ENCODE measurements at regions not wholly inside any gene's neighbourhood (a gene's known extent, or its start where the extent isn't known, plus 50 kb on each side); places are given as distances from the start of the nearest gene placed in this dataset.

DNA sequence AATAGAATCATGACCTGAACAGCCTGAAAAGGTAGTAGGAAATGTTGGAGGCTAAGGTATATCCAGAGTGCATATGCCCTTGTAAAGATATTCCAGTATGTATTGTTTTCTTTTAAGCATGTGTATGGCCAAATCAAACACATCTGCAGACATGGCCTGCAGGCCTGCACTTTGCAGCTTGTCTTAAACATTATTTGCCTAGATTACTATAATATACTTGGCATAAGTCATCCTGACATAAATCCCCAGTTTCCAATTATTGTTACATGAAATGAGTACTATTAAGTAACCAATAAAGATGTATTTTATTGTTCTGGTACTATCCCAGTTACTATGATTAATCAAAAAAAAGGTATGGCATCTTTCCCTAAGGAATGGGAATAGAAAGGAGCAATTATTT lies 169.1 kb upstream of the PTBP2 start:
- no peak overlapping the region for H3K27ac ChIP-seq
- TF ChIP-seq, protein P1, sequence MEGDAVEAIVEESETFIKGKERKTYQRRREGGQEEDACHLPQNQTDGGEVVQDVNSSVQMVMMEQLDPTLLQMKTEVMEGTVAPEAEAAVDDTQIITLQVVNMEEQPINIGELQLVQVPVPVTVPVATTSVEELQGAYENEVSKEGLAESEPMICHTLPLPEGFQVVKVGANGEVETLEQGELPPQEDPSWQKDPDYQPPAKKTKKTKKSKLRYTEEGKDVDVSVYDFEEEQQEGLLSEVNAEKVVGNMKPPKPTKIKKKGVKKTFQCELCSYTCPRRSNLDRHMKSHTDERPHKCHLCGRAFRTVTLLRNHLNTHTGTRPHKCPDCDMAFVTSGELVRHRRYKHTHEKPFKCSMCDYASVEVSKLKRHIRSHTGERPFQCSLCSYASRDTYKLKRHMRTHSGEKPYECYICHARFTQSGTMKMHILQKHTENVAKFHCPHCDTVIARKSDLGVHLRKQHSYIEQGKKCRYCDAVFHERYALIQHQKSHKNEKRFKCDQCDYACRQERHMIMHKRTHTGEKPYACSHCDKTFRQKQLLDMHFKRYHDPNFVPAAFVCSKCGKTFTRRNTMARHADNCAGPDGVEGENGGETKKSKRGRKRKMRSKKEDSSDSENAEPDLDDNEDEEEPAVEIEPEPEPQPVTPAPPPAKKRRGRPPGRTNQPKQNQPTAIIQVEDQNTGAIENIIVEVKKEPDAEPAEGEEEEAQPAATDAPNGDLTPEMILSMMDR (IDR thresholded peaks at IDR 0.05): no peak
- no peak for TF ChIP-seq ZFX (IDR thresholded peaks at IDR 0.05; ENCODE audit: borderline replicate concordance)

DNA sequence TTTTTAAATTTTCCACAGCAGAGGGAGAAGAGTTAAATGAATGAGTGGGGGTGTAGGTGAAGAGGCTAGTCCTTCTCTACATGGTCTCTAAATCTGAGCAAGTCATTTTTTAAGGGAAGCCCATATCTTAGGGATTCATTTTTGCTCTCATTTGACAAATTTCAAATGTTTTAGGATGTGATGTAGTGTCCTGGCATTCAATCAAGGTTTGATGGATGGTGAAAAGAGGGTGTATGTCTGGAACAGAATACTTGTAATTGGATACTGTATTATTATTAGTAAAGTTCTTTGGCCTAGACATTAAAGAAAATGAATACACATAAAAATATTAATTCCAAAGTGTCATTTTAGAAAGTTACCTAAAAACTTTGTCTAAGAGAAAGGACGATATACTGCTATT lies 167.8 kb upstream of the PTBP2 start:
- TF ChIP-seq ZFX (IDR thresholded peaks at IDR 0.05; ENCODE audit: borderline replicate concordance): no peak
- TF ChIP-seq, protein P1 (IDR thresholded peaks at IDR 0.05): no peak
- no peak overlapping the region for H3K27ac ChIP-seq

DNA sequence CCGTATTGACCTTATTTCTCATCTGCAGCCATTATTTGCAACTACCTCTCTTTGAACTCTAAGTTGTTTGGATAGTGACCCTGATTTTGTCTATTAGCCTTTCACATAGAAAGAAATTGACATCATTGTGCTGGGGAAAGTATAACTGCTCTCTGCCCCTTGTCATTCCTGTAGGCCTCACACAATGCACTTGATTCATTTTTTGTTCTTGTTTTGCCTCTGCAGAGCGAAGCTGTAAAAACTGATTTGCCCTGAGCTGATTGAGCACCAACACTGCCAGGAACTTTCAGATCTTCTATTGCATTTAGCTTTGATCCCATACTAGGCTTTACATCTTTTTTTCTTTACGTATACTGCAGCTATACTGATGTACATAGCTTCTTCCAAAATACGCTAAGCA lies 167.2 kb upstream of the PTBP2 start:
- no peak for TF ChIP-seq ZFX (IDR thresholded peaks at IDR 0.05; ENCODE audit: borderline replicate concordance)
- TF ChIP-seq, protein P1 (IDR thresholded peaks at IDR 0.05): no peak
- no peak overlapping the region for H3K27ac ChIP-seq

DNA sequence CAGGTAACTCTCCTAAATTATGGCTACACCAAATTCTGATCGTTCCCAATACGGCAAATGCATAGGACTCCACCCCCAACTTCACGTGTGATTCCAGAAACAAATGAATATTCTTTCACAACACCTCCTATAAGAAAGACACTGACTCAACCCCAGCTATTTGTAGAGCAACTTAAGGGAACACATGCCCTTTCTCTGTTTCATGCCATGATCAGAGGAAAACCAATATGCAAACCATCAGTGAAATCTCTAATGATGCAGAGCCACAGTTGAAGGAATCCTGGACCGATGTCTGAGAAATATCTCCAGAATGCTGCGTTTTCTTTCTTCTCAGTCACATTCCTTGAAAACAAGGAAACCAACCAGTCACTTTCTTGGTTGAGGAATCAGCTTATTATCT lies 164.2 kb upstream of the PTBP2 start:
- TF ChIP-seq, protein P1 (IDR thresholded peaks at IDR 0.05): no peak
- no peak for TF ChIP-seq ZFX (IDR thresholded peaks at IDR 0.05; ENCODE audit: borderline replicate concordance)
- no peak overlapping the region for H3K27ac ChIP-seq

DNA sequence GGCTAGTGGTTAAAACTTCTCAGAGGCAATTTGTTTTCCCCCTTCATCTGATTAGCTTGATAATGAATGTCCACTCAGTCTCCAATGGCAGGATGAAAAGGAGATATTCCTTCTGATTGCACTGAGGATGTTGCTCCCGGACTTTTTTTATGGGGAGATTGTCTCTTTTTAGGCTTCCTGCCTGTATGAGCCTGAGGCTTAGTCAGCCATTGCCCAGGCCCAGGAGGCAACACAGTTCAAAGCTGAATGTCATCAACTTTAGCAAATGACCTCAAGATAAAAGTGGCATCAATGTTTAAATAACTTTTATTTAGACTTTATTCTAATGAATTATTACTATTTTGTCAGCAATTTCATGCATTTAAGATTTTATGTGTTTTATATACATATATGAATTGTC lies 162.9 kb upstream of the PTBP2 start:
- TF ChIP-seq, protein P1 (IDR thresholded peaks at IDR 0.05): no peak
- TF ChIP-seq ZFX (IDR thresholded peaks at IDR 0.05; ENCODE audit: borderline replicate concordance): no peak
- no peak overlapping the region for H3K27ac ChIP-seq

DNA sequence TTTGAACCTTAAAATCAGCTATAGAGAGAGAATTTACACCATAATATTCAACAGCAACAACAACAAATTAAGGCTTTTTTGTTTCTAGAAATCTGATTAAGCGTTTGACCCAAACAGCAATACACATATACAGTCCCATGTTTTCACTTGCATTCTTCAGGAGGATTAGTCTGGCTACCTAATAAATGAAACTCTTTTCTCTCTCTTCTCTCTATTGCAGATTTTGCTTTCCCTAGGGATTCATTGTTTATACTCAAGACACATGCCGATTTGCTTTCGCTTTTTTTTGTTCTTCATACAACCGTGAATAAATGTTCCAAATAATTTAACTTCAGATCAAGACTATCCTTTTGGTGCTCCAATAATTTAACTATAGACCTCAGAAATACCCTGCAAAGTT lies 162.4 kb upstream of the PTBP2 start:
- H3K27ac ChIP-seq: no peak overlapping the region
- TF ChIP-seq, protein P1 (IDR thresholded peaks at IDR 0.05): no peak
- no peak for TF ChIP-seq ZFX (IDR thresholded peaks at IDR 0.05; ENCODE audit: borderline replicate concordance)

DNA sequence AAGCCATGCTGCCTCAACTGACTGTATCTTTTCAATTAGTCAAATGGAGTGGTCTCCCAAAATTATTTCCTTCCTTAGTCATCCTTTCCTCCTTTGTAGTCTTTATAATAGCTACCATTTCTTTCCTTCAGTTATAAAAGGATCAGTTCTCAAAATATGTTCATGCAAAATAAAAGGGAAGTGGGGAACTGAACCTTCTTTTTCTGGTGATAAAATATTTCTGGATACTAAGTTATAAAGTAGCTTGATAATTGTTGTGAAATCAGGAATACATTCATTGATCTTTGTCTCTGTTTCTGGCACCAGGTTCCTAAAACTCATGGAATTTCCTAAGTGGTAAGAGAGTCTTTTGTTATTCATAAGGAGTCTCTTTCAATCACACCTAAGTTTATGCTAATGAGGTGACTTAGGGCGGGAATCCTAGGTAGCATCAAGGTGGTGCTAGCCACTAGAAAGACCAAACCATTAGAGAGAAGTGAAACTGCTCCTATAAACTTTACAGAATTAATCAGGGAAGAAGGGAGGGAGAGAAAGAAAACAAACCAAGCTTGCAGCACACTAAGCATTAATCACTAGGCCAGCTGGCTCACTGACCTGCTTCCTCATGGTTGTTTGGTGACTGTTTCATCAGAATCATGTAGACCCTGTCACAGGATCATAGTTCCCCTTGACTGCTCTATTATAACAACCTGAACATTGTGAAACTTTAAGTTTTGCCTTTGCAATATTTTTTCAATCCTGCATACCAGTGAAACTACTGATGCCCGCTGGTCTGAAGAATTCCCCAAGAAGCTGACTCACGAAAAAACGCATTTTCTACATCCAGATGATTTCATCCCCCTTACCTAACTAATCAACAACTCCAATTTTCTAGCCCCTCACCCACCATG lies 161.6 kb upstream of the PTBP2 start:
- no peak overlapping the region for H3K27ac ChIP-seq
- no peak for TF ChIP-seq ZFX (IDR thresholded peaks at IDR 0.05; ENCODE audit: borderline replicate concordance)
- TF ChIP-seq, protein P1 (IDR thresholded peaks at IDR 0.05): no peak
